GM12874 (cell line): ENCODE measurements at regions not wholly inside any gene's neighbourhood (a gene's known extent, or its start where the extent isn't known, plus 50 kb on each side); places are given as distances from the start of the nearest gene placed in this dataset.

Source experiments
- CTCF ChIP-seq: IDR thresholded peaks from 2 replicates; pipeline ENCODE4 v1.5.1; 2011; ENCODE audit warnings: low read depth, mild to moderate bottlenecking, control low read depth, low read length, moderate library complexity; ENCODE audit not compliant: insufficient read depth

- no peak for TF ChIP-seq CTCF
Observed at GRCh38 chr3:75082845-75083244, 468.4 kb upstream of the CNTN3 start.

DNA sequence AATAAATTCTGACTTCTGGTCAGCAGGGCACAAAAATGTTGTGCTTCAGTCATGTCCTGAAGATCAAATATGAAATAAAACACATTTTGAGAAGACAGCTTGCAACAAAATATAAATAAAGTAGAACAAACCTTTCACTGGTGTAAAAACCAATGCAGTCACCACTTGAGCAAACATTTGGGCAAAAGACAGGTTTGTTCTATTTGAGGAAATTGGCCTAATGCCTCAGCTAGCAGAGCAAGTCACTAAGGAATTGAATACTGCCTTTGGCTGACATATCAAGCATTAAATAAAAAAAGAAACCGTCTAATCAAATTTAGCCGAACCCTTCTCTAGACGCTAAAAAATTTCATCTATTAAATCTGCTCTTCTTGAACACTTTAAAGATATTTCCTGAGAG is 475.4 kb upstream of the CNTN3 start:
- no peak for TF ChIP-seq CTCF

- no peak for TF ChIP-seq CTCF
Observed at GRCh38 chr3:75101329-75102147, 487.1 kb upstream of the CNTN3 start.

- no peak for TF ChIP-seq CTCF
Observed at GRCh38 chr3:75110741-75111140, 496.3 kb upstream of the CNTN3 start.

DNA sequence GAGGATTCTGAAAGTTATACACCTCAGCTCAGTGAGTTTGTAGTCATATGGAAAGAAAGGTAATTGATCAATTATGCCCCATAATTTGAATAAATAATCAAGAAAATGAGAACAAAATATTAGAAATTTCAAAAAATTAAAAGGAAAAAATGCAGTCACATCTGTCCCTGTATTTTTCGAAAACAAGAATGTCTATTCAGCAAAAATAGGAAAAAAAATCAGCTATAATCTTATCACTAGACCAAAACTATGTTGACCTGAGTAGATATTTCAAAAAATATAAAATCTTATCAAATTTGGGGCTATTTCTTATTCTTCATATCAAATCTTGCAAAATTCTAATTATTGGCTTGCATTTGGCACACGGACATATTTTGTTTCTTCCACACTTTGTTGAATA is 501.2 kb upstream of the CNTN3 start:
- no peak for TF ChIP-seq CTCF

DNA sequence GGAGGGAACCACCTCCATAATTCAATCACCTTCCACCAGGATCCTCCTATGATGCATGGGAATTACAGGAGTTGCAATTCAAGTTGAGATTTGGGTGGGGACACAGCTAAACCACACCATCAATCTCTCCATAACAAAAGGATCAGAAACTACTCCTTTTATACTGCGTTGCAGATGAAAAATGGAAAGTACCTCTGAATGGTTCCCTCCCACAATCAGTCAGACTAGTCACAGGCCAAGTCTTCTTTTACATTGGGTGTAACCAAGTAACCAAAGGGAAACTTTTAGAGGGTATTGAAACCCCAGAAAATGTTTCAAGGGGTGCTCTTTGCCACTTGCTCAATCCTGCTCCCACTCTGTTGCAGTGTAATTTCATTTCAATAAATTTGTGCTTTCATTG is 504.3 kb upstream of the CNTN3 start:
- TF ChIP-seq CTCF: no peak

GRCh38 chr3:75126556-75126955 is 512.1 kb upstream of the CNTN3 start:
- TF ChIP-seq CTCF: no peak

DNA sequence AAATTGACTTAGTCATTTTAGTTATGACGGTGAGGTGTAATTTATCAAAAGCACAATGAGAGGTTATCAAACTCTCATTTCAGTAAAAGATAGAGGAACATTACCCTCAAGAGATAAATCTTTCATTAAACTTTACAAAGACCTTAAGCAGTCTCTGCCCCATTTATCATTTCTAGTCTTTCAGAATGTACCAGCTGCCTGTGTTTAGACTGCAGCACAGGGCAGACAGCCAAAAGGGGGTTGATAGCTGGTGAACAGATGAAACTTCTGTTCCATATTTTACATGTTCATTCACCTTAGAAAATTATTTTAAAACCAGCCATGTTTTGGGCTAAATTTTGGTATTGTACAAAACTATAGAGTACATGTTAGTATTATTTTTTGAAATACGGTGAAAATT is 514.6 kb upstream of the CNTN3 start:
- no peak for TF ChIP-seq CTCF
